Parathyroid adenoma (tissue), 2 donors: ENCODE measurements at regions not wholly inside any gene's neighbourhood (a gene's known extent, or its start where the extent isn't known, plus 50 kb on each side); places are given as distances from the start of the nearest gene placed in this dataset.
"Not testable (repeated sequence)": the region's sequence is repeated elsewhere in the genome, so short reads cannot be mapped to it uniquely, and the experiment has no call there.

Experiments used
- H2AFZ ChIP-seq: fragments of 300-600 bp; sonication (generic); one replicate; pipeline ENCODE4 v1.7.0; 2017; ENCODE audit warnings: antibody characterized with exemption, mild to moderate bottlenecking
- H3K27ac ChIP-seq: fragments of 300-600 bp; sonication (generic); one replicate; pipeline ENCODE4 v1.7.0; 2017
- H3K27me3 ChIP-seq: fragments of 300-600 bp; sonication (generic); one replicate; pipeline ENCODE4 v1.7.0; 2017; ENCODE audit warnings: low read length; ENCODE audit not compliant: control insufficient read depth, insufficient read depth
- H3K36me3 ChIP-seq: fragments of 300-600 bp; sonication (generic); one replicate; pipeline ENCODE4 v1.7.0; 2017; ENCODE audit warnings: low read length; ENCODE audit not compliant: control insufficient read depth, insufficient read depth
- H3K4me1 ChIP-seq: fragments of 300-600 bp; sonication (generic); one replicate; pipeline ENCODE4 v1.7.0; 2017; ENCODE audit warnings: control low read depth
- H3K4me2 ChIP-seq: fragments of 300-600 bp; sonication (generic); one replicate; pipeline ENCODE4 v1.7.0; 2017; ENCODE audit warnings: low read length
- H3K4me3 ChIP-seq: fragments of 300-600 bp; sonication (generic); one replicate; pipeline ENCODE4 v1.7.0; 2017; ENCODE audit warnings: low read depth, low read length
- H3K79me2 ChIP-seq: fragments of 300-600 bp; sonication (generic); one replicate; pipeline ENCODE4 v1.7.0; 2017; ENCODE audit warnings: control low read depth
- H3K9ac ChIP-seq: fragments of 300-600 bp; sonication (generic); one replicate; pipeline ENCODE4 v1.7.0; 2017; ENCODE audit warnings: mild to moderate bottlenecking
- H3K9me3 ChIP-seq: fragments of 300-600 bp; sonication (generic); one replicate; pipeline ENCODE4 v1.7.0; 2017; ENCODE audit warnings: low read length; ENCODE audit not compliant: control insufficient read depth
- TF ChIP-seq, protein P1 (sequence below): fragments of 300-600 bp; sonication (generic); IDR thresholded peaks from one replicate; pipeline ENCODE4 v1.7.0; 2017; ENCODE audit warnings: antibody characterized with exemption, mild to moderate bottlenecking
- donor health status: primary hyperparathyroidism.

GRCh38 chr2:83251321-83251872 lies 1207.7 kb downstream of the SUCLG1 start:
- no peaks in the 10 kb centered on the region for H3K27me3 ChIP-seq

DNA sequence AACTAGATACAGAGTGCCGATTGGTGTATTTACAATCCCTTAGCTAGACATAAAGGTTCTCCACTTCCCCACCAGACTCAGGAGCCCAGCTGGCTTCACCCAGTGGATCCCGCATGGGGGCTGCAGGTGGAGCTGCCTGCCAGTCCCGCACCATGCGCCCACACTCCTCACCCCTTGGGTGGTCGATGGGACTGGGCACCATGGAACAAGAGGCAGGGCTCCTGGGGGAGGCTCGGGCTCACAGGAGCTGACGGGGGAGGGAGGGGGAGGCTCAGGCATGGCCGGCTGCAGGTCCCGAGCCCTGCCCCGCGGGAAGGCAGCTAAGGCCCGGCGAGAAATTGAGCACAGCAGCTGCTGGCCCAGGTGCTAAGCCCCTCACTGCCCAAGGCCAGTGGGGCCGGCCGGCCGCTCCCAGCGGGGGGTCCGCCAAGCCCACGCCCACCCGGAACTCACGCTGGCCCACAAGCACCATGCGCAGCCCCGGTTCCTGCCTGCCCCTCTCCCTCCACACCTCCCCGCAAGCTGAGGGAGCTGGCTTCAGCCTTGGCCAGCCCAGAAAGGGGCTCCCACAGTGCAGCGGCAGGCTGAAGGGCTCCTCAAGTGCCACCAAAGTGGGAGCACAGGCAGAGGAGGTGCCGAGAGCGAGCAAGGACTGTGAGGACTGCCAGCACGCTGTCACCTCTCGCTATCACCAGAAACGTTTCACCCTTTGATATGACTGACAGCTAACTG lies 1213.1 kb downstream of the SUCLG1 start:
- H2AFZ ChIP-seq, H3K4me2 ChIP-seq, H3K27me3 ChIP-seq, H3K27ac ChIP-seq, H3K4me3 ChIP-seq, H3K79me2 ChIP-seq, H3K36me3 ChIP-seq, H3K9ac ChIP-seq, H3K9me3 ChIP-seq, H3K4me1 ChIP-seq: not testable (repeated sequence)

More at GRCh38 chr2:83251321-83251872, 1207.7 kb downstream of the SUCLG1 start:
- Histone ChIP-seq H3K4me1 (no peaks in the 10 kb centered on the region), H3K27ac (no peak overlapping the region), H3K9me3 (no peaks in the 10 kb centered on the region), H3K9ac (no peak overlapping the region), H3K79me2 (no peaks in the 10 kb centered on the region), H2AFZ (no peak overlapping the region), H3K4me2 (no peak overlapping the region), H3K4me3 (no peak overlapping the region), H3K36me3 (no peaks in the 10 kb centered on the region)
- TF ChIP-seq, protein P1, sequence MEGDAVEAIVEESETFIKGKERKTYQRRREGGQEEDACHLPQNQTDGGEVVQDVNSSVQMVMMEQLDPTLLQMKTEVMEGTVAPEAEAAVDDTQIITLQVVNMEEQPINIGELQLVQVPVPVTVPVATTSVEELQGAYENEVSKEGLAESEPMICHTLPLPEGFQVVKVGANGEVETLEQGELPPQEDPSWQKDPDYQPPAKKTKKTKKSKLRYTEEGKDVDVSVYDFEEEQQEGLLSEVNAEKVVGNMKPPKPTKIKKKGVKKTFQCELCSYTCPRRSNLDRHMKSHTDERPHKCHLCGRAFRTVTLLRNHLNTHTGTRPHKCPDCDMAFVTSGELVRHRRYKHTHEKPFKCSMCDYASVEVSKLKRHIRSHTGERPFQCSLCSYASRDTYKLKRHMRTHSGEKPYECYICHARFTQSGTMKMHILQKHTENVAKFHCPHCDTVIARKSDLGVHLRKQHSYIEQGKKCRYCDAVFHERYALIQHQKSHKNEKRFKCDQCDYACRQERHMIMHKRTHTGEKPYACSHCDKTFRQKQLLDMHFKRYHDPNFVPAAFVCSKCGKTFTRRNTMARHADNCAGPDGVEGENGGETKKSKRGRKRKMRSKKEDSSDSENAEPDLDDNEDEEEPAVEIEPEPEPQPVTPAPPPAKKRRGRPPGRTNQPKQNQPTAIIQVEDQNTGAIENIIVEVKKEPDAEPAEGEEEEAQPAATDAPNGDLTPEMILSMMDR: no peak

GRCh38 chr2:83240611-83241010 lies 1218.5 kb downstream of the SUCLG1 start:
- H3K9ac ChIP-seq: no peak overlapping the region
- TF ChIP-seq, protein P1: no peak

DNA sequence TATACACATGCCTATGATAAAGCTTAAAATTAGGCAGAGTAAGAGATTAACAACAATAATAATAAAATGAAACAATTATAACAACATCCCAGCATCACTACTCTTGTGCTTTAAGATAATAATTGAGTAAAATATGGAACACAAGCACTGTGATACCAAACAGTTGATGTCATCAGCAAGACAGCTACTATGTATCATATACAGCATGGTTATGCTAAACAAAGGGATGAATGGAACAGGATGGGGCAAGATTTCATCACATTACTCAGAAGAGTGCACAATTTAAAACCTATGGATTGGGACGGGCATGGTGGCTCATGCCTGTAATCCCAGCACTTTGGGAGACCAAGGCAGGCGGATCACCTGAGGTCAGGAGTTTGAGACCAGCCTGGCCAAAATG lies 1221.0 kb downstream of the SUCLG1 start:
- Histone ChIP-seq H3K9me3 (no peaks in the 10 kb centered on the region), H3K79me2 (no peaks in the 10 kb centered on the region), H3K27ac (no peak overlapping the region), H3K4me2 (no peak overlapping the region), H3K9ac (no peak overlapping the region), H2AFZ (no peak overlapping the region), H3K4me3 (no peak overlapping the region), H3K4me1 (no peaks in the 10 kb centered on the region), H3K36me3 (no peaks in the 10 kb centered on the region), H3K27me3 (no peaks in the 10 kb centered on the region)
- TF ChIP-seq, protein P1: no peak

More at GRCh38 chr2:83240611-83241010, 1218.5 kb downstream of the SUCLG1 start:
- Histone ChIP-seq H3K9me3 (no peaks in the 10 kb centered on the region), H3K79me2 (no peaks in the 10 kb centered on the region), H3K27me3 (no peaks in the 10 kb centered on the region), H2AFZ (no peak overlapping the region), H3K4me1 (no peaks in the 10 kb centered on the region), H3K27ac (no peak overlapping the region), H3K4me2 (no peak overlapping the region), H3K36me3 (no peaks in the 10 kb centered on the region), H3K4me3 (no peak overlapping the region)

DNA sequence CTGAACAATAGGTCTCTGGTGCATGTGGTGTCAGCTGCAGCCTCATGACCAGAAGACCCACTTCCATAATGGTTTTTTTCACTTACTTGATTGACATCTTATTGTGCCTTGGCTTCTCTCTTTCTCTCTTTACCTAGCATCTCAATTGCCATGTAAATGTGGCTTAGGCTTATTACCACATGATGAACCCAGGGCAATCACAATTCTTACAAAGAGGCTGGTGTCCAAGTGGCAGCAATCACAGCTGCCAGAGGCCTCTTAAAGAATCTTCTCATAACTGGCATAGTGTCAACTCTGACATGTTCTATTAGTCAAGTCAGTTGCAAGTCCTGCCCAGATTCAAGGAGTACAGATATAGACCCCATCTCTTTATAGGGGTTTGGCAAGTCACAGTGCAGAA lies 1224.8 kb downstream of the SUCLG1 start:
- no peaks in the 10 kb centered on the region for H3K4me1 ChIP-seq
- H3K27ac ChIP-seq: no peak overlapping the region
- no peak overlapping the region for H3K9ac ChIP-seq
- no peak overlapping the region for H3K4me2 ChIP-seq
- H3K9me3 ChIP-seq: no peaks in the 10 kb centered on the region
- H3K27me3 ChIP-seq: no peaks in the 10 kb centered on the region
- H3K36me3 ChIP-seq: no peaks in the 10 kb centered on the region
- H2AFZ ChIP-seq: no peak overlapping the region
- TF ChIP-seq, protein P1: no peak
- H3K4me3 ChIP-seq: no peak overlapping the region
- no peaks in the 10 kb centered on the region for H3K79me2 ChIP-seq
